PC-3 (cell line): ENCODE measurements at regions not wholly inside any gene's neighbourhood (a gene's known extent, or its start where the extent isn't known, plus 50 kb on each side); places are given as distances from the start of the nearest gene placed in this dataset.

ENCODE experiments used
- ATAC-seq: fragments of 200-7000 bp; cut with Tn5 transposase; 2 replicates; pipeline ENCODE4 v1.9.1; 2020; ENCODE audit warnings: mild to moderate bottlenecking, moderate library complexity
- BruUV-seq: library from RNA; stranded (reverse); fragments of 400-500 nt; replicated peaks from 2 replicates; lab custom pipeline; 2021; lab: Mats Ljungman, UMichigan
- CTCF ChIA-PET: fragments of 300-600 bp; sonication (Branson Sonifier 250); formaldehyde crosslinking; loops from one replicate; lab custom pipeline; 2022; ENCODE audit warnings: antibody characterized with exemption; lab: Charles Lee
- POLR2A ChIA-PET: fragments of 300-600 bp; sonication (Branson Sonifier 250); formaldehyde crosslinking; loops from one replicate; lab custom pipeline; 2022; ENCODE audit warnings: antibody characterized with exemption; ENCODE audit not compliant: unreplicated experiment; lab: Charles Lee
- DNase-seq: peaks from one replicate; pipeline ENCODE4 v3.0.0-alpha.2; 2015
- H2AFZ ChIP-seq: fragments of 300-600 bp; sonication (generic); 2 replicates; pipeline ENCODE4 v1.6.0; 2016; ENCODE audit warnings: antibody characterized with exemption, low read length
- H3F3A ChIP-seq: fragments of 300-600 bp; sonication (generic); one replicate; pipeline ENCODE4 v1.6.0; 2017; ENCODE audit warnings: antibody characterized with exemption, low read length, control low read depth, mild to moderate bottlenecking; ENCODE audit not compliant: unreplicated experiment
- H3K27ac ChIP-seq: fragments of 300-600 bp; sonication (generic); 2 replicates; pipeline ENCODE4 v1.5.1; 2016; ENCODE audit warnings: mild to moderate bottlenecking, low read length
- H3K27me3 ChIP-seq: fragments of 300-600 bp; sonication (generic); 2 replicates; pipeline ENCODE4 v1.6.1; 2016; ENCODE audit warnings: low read length, mixed read lengths
- H3K36me3 ChIP-seq: fragments of 300-600 bp; sonication (generic); 2 replicates; pipeline ENCODE4 v1.6.1; 2016; ENCODE audit warnings: low read depth, mixed run types, low read length, mixed read lengths
- H3K4me1 ChIP-seq: fragments of 300-600 bp; sonication (generic); 2 replicates; pipeline ENCODE4 v1.5.1; 2016; ENCODE audit warnings: low read length; ENCODE audit not compliant: insufficient read depth
- H3K4me2 ChIP-seq: fragments of 300-600 bp; sonication (generic); 2 replicates; pipeline ENCODE4 v1.6.0; 2016; ENCODE audit warnings: low read length
- H3K4me3 ChIP-seq: fragments of 300-600 bp; sonication (generic); 2 replicates; pipeline ENCODE4 v1.5.1; 2016; ENCODE audit warnings: mild to moderate bottlenecking, low read length, mixed read lengths
- H3K79me2 ChIP-seq: fragments of 300-600 bp; sonication (generic); 2 replicates; pipeline ENCODE4 v1.6.1; 2017; ENCODE audit warnings: low read length, mixed read lengths
- H3K9ac ChIP-seq: fragments of 300-600 bp; sonication (generic); 2 replicates; pipeline ENCODE4 v1.6.0; 2016; ENCODE audit warnings: mild to moderate bottlenecking, low read length
- H3K9me2 ChIP-seq: fragments of 300-600 bp; sonication (generic); replicated peaks from 2 replicates; pipeline ENCODE4 v1.6.1; 2016; ENCODE audit warnings: mixed run types, low read length, mixed read lengths
- H3K9me3 ChIP-seq: fragments of 300-600 bp; sonication (generic); 2 replicates; pipeline ENCODE4 v1.6.1; 2016; ENCODE audit warnings: low read length, mixed read lengths
- H4K20me1 ChIP-seq: fragments of 300-600 bp; sonication (generic); 2 replicates; pipeline ENCODE4 v1.6.1; 2016; ENCODE audit warnings: low read length, mixed read lengths
- CTCF ChIP-seq: fragments of 300-600 bp; sonication (generic); conservative IDR thresholded peaks from 2 replicates; pipeline ENCODE4 v1.5.1; 2017; ENCODE audit warnings: antibody characterized with exemption, low read depth, mild to moderate bottlenecking, low read length
- EZH2 ChIP-seq: fragments of 300-600 bp; sonication (generic); IDR thresholded peaks from one replicate; pipeline ENCODE4 v1.6.1; 2017; ENCODE audit warnings: antibody characterized with exemption, mild to moderate bottlenecking, low read length; ENCODE audit not compliant: unreplicated experiment
- EZH2phosphoT487 ChIP-seq: fragments of 300-600 bp; sonication (generic); IDR thresholded peaks from 2 replicates; pipeline ENCODE4 v1.6.1; 2018; ENCODE audit warnings: mild to moderate bottlenecking, antibody characterized with exemption, low read length, borderline replicate concordance
- intact Hi-C: fragments of 100-400 bp; cut with micrococcal nuclease; formaldehyde crosslinking; loops from 2 replicates; pipeline ENCODE4 v1.9.0; 2023

- Histone ChIP-seq H3K27ac (no peak overlapping the region), H4K20me1 (no peaks in the 10 kb centered on the region), H3K36me3 (no peaks in the 10 kb centered on the region), H3K79me2 (no peaks in the 10 kb centered on the region), H3K9ac (no peak overlapping the region), H3K4me1 (peaks cover 11% of the 10 kb centered on the region), H3F3A (no peaks in the 10 kb centered on the region), H3K27me3 (no peaks in the 10 kb centered on the region), H3K4me3 (no peak overlapping the region), H3K9me3 (no peaks in the 10 kb centered on the region), H2AFZ (no peak overlapping the region), H3K4me2 (no peak overlapping the region), H3K9me2 (no peaks in the 10 kb centered on the region)
- POLR2A ChIA-PET = no interaction called here
- DNase-seq (no peak), ATAC-seq (no peak)
- BruUV-seq = no TSS peak
- TF ChIP-seq CTCF (no peak), EZH2phosphoT487 (no peak), EZH2 (no peak)
- CTCF ChIA-PET = no interaction called here
- intact Hi-C loops = no loop called here
These were observed 297.7 kb downstream of the CTTN start for GRCh38 chr11:70696076-70696475.

GRCh38 chr11:70696564-70696963 lies 298.2 kb downstream of the CTTN start:
- no peaks in the 10 kb centered on the region for H3K9me2 ChIP-seq
- BruUV-seq = no TSS peak
- no peaks in the 10 kb centered on the region for H3K9me3 ChIP-seq
- ChIA-PET POLR2A (no interaction called here), CTCF (no interaction called here)
- intact Hi-C loops = no loop called here
- no peak overlapping the region for H3K4me2 ChIP-seq
- peaks cover 11% of the 10 kb centered on the region for H3K4me1 ChIP-seq
- ATAC-seq (no peak), DNase-seq (no peak)
- no peak overlapping the region for H3K9ac ChIP-seq
- H4K20me1 ChIP-seq = no peaks in the 10 kb centered on the region
- no peak overlapping the region for H3K4me3 ChIP-seq
- no peaks in the 10 kb centered on the region for H3K79me2 ChIP-seq
- H3F3A ChIP-seq = no peaks in the 10 kb centered on the region
- TF ChIP-seq EZH2phosphoT487 = no peak
- no peak for TF ChIP-seq CTCF
- TF ChIP-seq EZH2 = no peak
- H3K27me3 ChIP-seq = no peaks in the 10 kb centered on the region
- H3K27ac ChIP-seq = no peak overlapping the region
- H3K36me3 ChIP-seq = no peaks in the 10 kb centered on the region
- no peak overlapping the region for H2AFZ ChIP-seq

GRCh38 chr11:70697701-70698100 lies 299.4 kb downstream of the CTTN start:
- no peak overlapping the region for H3K9ac ChIP-seq
- no TSS peak for BruUV-seq
- no peak overlapping the region for H3K4me3 ChIP-seq
- ATAC-seq (no peak), DNase-seq (no peak)
- H2AFZ ChIP-seq = no peak overlapping the region
- H4K20me1 ChIP-seq = no peaks in the 10 kb centered on the region
- no peak overlapping the region for H3K27ac ChIP-seq
- ChIA-PET POLR2A (no interaction called here), CTCF (no interaction called here)
- no peaks in the 10 kb centered on the region for H3K27me3 ChIP-seq
- H3K9me3 ChIP-seq = no peaks in the 10 kb centered on the region
- H3K79me2 ChIP-seq = no peaks in the 10 kb centered on the region
- no peaks in the 10 kb centered on the region for H3K9me2 ChIP-seq
- no peaks in the 10 kb centered on the region for H3F3A ChIP-seq
- no peak for TF ChIP-seq EZH2phosphoT487
- TF ChIP-seq CTCF = no peak
- TF ChIP-seq EZH2 = no peak
- H3K36me3 ChIP-seq = no peaks in the 10 kb centered on the region
- H3K4me1 ChIP-seq = peaks cover 11% of the 10 kb centered on the region
- H3K4me2 ChIP-seq = no peak overlapping the region
- intact Hi-C loops = no loop called here
